Fibroblast of pulmonary artery (primary cell): ENCODE measurements at regions not wholly inside any gene's neighbourhood (a gene's known extent, or its start where the extent isn't known, plus 50 kb on each side); places are given as distances from the start of the nearest gene placed in this dataset.
"Not testable (repeated sequence)": the region's sequence is repeated elsewhere in the genome, so short reads cannot be mapped to it uniquely, and the experiment has no call there.

Source experiments
- DNase-seq: peaks from one replicate; pipeline ENCODE4 v3.0.0-alpha.2; 2010; ENCODE audit warnings: low read depth
- H3K4me3 ChIP-seq: replicated peaks from 2 replicates; pipeline ENCODE4 v1.5.1; 2011; ENCODE audit warnings: low read depth, mild to moderate bottlenecking, control low read depth, low read length, moderate library complexity
- CTCF ChIP-seq: IDR thresholded peaks from 2 replicates; pipeline ENCODE4 v1.5.1; 2011; ENCODE audit warnings: mild to moderate bottlenecking, control low read depth, low read length, inconsistent platforms; ENCODE audit errors: missing control alignments

- no peak for TF ChIP-seq CTCF
- no peak overlapping the region for H3K4me3 ChIP-seq
- DNase-seq: no peak
These were observed 120.5 kb upstream of the RUNX1 start for GRCh38 chr21:35169574-35169973.

GRCh38 chr21:35168735-35169134 is 119.6 kb upstream of the RUNX1 start:
- no peak for TF ChIP-seq CTCF
- DNase-seq: no peak
- H3K4me3 ChIP-seq: no peak overlapping the region

- no peak for DNase-seq
- H3K4me3 ChIP-seq: no peak overlapping the region
- TF ChIP-seq CTCF: no peak
These were observed 115.9 kb upstream of the RUNX1 start for GRCh38 chr21:35164971-35165483.

- no peak overlapping the region for H3K4me3 ChIP-seq
- no peak for DNase-seq
- no peak for TF ChIP-seq CTCF
These were observed 115.3 kb upstream of the RUNX1 start for GRCh38 chr21:35164380-35164779.

GRCh38 chr21:35163411-35163810 is 114.3 kb upstream of the RUNX1 start:
- no peak overlapping the region for H3K4me3 ChIP-seq
- DNase-seq: no peak
- TF ChIP-seq CTCF: no peak

- H3K4me3 ChIP-seq: no peak overlapping the region
- TF ChIP-seq CTCF: no peak
- no peak for DNase-seq
These were observed 113.7 kb upstream of the RUNX1 start for GRCh38 chr21:35162831-35163230.

GRCh38 chr21:35159881-35160280 is 110.8 kb upstream of the RUNX1 start:
- no peak overlapping the region for H3K4me3 ChIP-seq
- peak; percentile 82 for DNase-seq
- TF ChIP-seq CTCF: no peak

GRCh38 chr21:35157374-35157773 is 108.3 kb upstream of the RUNX1 start:
- DNase-seq, H3K4me3 ChIP-seq: not testable (repeated sequence)
